ENCODE measurements at regions not wholly inside any gene's neighbourhood (a gene's known extent, or its start where the extent isn't known, plus 50 kb on each side); places are given as distances from the start of the nearest gene placed in this dataset.

- Histone ChIP-seq H2AFZ (ENCODE audit: low read depth) (no peak overlapping the region), H3K4me2 (no peak overlapping the region), H3K27ac (ENCODE audit: low read depth in 2 of 2, low read length in 1 of 2) (no peak overlapping the region), H3K9ac (no peak overlapping the region), H3K9me2 (no peaks in the 10 kb centered on the region), H3F3A (replicated peaks; ENCODE audit: insufficient read depth) (no peaks in the 10 kb centered on the region), H3K9me3 (no peaks in the 10 kb centered on the region), H3K4me3 (ENCODE audit: low read depth in 2 of 2, low read length in 1 of 2) (no peak overlapping the region), H4K20me1 (ENCODE audit: insufficient read depth) (no peaks in the 10 kb centered on the region), H3K36me3 (replicated peaks in 1 of 2; ENCODE audit: control insufficient read depth in 1 of 2, insufficient read depth in 2 of 2, low read length in 1 of 2) (no peaks in the 10 kb centered on the region), H3K4me1 (ENCODE audit: control insufficient read depth in 1 of 2, insufficient read depth in 2 of 2, low read depth in 1 of 2, low read length in 1 of 2) (no peaks in the 10 kb centered on the region), H3K79me2 (ENCODE audit: insufficient read depth) (no peaks in the 10 kb centered on the region), H3K27me3 (ENCODE audit: insufficient read depth) (no peaks in the 10 kb centered on the region)
- ChIA-PET CTCF (no interaction called here), POLR2A (no interaction called here)
- 1% methylated on average over 4 of the region's 4 CpGs for WGBS (ENCODE audit: low lambda C conversion rate)
- TF ChIP-seq GABPA (IDR thresholded peaks at IDR 0.05; ENCODE audit: low read depth) = no peak
- TF ChIP-seq FOSL2 (IDR thresholded peaks at IDR 0.05; ENCODE audit: borderline replicate concordance, low read depth) = no peak
- TF ChIP-seq PBX3 (IDR thresholded peaks at IDR 0.05) = no peak
- no peak for TF ChIP-seq MAX (IDR thresholded peaks at IDR 0.05; ENCODE audit: low read depth)
- TF ChIP-seq GATA2 (CRISPR knock-in tag; IDR thresholded peaks at IDR 0.05) = no peak
- TF ChIP-seq YY1 (IDR thresholded peaks at IDR 0.05; ENCODE audit: low read depth) = no peak
- TF ChIP-seq NRF1 (IDR thresholded peaks at IDR 0.05; ENCODE audit: low read depth, low read length) = no peak
- TF ChIP-seq RXRA (IDR thresholded peaks at IDR 0.05; ENCODE audit: borderline replicate concordance, low read depth) = no peak
- TF ChIP-seq JUND (IDR thresholded peaks at IDR 0.05) = no peak
- no peak for TF ChIP-seq EP300 (IDR thresholded peaks at IDR 0.05; ENCODE audit: borderline replicate concordance in 1 of 2, low read depth in 1 of 2, low read length in 1 of 2)
- TF ChIP-seq MXI1 (IDR thresholded peaks at IDR 0.05; ENCODE audit: low read depth, low read length) = no peak
- TF ChIP-seq FOXM1 (IDR thresholded peaks at IDR 0.05; ENCODE audit: low read depth) = no peak
- no peak for TF ChIP-seq RFX5 (IDR thresholded peaks at IDR 0.05; ENCODE audit: low read length)
- TF ChIP-seq USF2 (IDR thresholded peaks at IDR 0.05; ENCODE audit: borderline replicate concordance, low read depth, low read length) = no peak
- no peak for TF ChIP-seq MEF2A (IDR thresholded peaks at IDR 0.05; ENCODE audit: borderline replicate concordance, low read depth)
- DNase-seq = no peak
Observed at GRCh38 chr14:25231004-25231403, 181.1 kb upstream of the STXBP6 start.

- no peak for DNase-seq
- ChIA-PET POLR2A (no interaction called here), CTCF (no interaction called here)
- 1% methylated on average over 3 of the region's 3 CpGs for WGBS (ENCODE audit: low lambda C conversion rate)
- H3K9me2 ChIP-seq = no peaks in the 10 kb centered on the region
- H2AFZ ChIP-seq (ENCODE audit: low read depth) = no peak overlapping the region
- H3K4me1 ChIP-seq (ENCODE audit: control insufficient read depth in 1 of 2, insufficient read depth in 2 of 2, low read depth in 1 of 2, low read length in 1 of 2) = no peaks in the 10 kb centered on the region
- H3K4me3 ChIP-seq (ENCODE audit: low read depth in 2 of 2, low read length in 1 of 2) = no peak overlapping the region
- H3K9ac ChIP-seq = no peak overlapping the region
- no peaks in the 10 kb centered on the region for H3K36me3 ChIP-seq (replicated peaks in 1 of 2; ENCODE audit: control insufficient read depth in 1 of 2, insufficient read depth in 2 of 2, low read length in 1 of 2)
- H3F3A ChIP-seq (replicated peaks; ENCODE audit: insufficient read depth) = no peaks in the 10 kb centered on the region
- no peaks in the 10 kb centered on the region for H3K79me2 ChIP-seq (ENCODE audit: insufficient read depth)
- H3K27me3 ChIP-seq (ENCODE audit: insufficient read depth) = no peaks in the 10 kb centered on the region
- no peaks in the 10 kb centered on the region for H4K20me1 ChIP-seq (ENCODE audit: insufficient read depth)
- H3K4me2 ChIP-seq = no peak overlapping the region
- H3K9me3 ChIP-seq = no peaks in the 10 kb centered on the region
- no peak overlapping the region for H3K27ac ChIP-seq (ENCODE audit: low read depth in 2 of 2, low read length in 1 of 2)
- TF ChIP-seq TCF12 (IDR thresholded peaks at IDR 0.05) (no peak), EZH2phosphoT487 (IDR thresholded peaks at IDR 0.05; ENCODE audit: borderline replicate concordance, low read depth) (no peak), ELF1 (IDR thresholded peaks at IDR 0.05) (no peak), FOXJ3 (CRISPR knock-in tag; IDR thresholded peaks at IDR 0.05) (no peak), MEF2A (IDR thresholded peaks at IDR 0.05; ENCODE audit: borderline replicate concordance, low read depth) (no peak), CHD2 (IDR thresholded peaks at IDR 0.05; ENCODE audit: low read length, partially characterized antibody) (no peak), MXI1 (IDR thresholded peaks at IDR 0.05; ENCODE audit: low read depth, low read length) (no peak), GATA2 (CRISPR knock-in tag; IDR thresholded peaks at IDR 0.05) (no peak), RXRA (IDR thresholded peaks at IDR 0.05; ENCODE audit: borderline replicate concordance, low read depth) (no peak), EP300 (IDR thresholded peaks at IDR 0.05; ENCODE audit: borderline replicate concordance in 1 of 2, low read depth in 1 of 2, low read length in 1 of 2) (no peak), CTCF (IDR thresholded peaks at IDR 0.05) (no peak), TEAD4 (IDR thresholded peaks at IDR 0.05; ENCODE audit: borderline replicate concordance, insufficient read depth) (no peak), POLR2AphosphoS5 (IDR thresholded peaks at IDR 0.05; ENCODE audit: low read depth, low read length) (no peak), USF2 (IDR thresholded peaks at IDR 0.05; ENCODE audit: borderline replicate concordance, low read depth, low read length) (no peak), SIN3A (IDR thresholded peaks at IDR 0.05; ENCODE audit: borderline replicate concordance, low read depth, low read length) (no peak), TAF1 (IDR thresholded peaks at IDR 0.05; ENCODE audit: borderline replicate concordance, low read depth, low read length) (no peak), NFIC (IDR thresholded peaks at IDR 0.05; ENCODE audit: borderline replicate concordance) (no peak), RFX5 (IDR thresholded peaks at IDR 0.05; ENCODE audit: low read length) (no peak), FOXM1 (IDR thresholded peaks at IDR 0.05; ENCODE audit: low read depth) (no peak)
Observed at GRCh38 chr14:25226214-25226613, 176.3 kb upstream of the STXBP6 start.

Data from SK-N-SH (cell line).